ENCODE measurements at regions not wholly inside any gene's neighbourhood (a gene's known extent, or its start where the extent isn't known, plus 50 kb on each side); places are given as distances from the start of the nearest gene placed in this dataset.
"Not testable (repeated sequence)": the region's sequence is repeated elsewhere in the genome, so short reads cannot be mapped to it uniquely, and the experiment has no call there.

DNA sequence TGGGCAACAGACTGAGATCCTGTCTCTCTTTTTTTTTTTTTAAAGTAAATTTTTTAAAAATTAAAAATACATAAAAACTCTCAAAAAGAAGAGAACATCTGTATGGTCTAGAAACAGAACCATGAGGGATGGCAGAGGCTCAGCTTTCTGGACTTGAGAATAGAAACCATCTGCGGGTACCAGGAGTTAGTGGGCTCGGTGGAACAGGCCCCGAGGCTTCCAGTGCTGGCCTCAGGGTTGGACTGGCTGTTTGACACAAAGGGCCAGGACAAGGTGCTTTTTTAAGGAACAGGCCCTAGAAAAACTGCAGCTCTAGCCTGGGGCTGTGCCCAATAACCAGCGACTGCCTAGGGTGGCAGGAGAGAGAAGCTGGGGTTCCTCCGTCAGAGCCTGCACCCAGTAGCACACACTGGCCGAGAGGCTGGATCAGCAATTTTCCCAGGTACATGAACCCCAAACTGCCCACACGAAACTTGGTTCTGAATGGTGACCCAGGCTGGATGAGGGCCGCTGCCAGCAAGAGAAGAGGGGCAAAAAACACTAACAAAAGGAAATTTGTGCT lies 131.0 kb upstream of the OLIG3 start:
- DNase-seq = no peak

DNA sequence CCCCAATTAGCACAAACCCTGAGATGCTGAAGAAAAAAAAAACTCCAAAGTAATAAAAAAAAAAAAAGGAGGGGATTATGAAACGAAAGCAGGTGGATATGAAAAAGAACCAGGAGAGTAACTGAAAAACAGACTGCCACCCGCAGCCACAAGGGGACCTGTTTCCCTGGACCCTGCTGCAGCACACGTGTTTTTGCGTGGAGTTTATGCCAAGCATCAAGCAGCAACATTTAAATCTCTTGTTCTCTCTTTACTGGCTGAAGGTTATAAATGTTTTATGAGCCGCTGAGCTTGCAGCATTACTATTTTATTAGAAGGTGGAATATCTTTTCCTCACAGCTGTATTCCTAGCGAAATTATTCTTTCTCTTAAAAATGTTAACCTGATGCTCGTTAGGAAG lies 131.6 kb upstream of the OLIG3 start:
- DNase-seq = no peak

DNA sequence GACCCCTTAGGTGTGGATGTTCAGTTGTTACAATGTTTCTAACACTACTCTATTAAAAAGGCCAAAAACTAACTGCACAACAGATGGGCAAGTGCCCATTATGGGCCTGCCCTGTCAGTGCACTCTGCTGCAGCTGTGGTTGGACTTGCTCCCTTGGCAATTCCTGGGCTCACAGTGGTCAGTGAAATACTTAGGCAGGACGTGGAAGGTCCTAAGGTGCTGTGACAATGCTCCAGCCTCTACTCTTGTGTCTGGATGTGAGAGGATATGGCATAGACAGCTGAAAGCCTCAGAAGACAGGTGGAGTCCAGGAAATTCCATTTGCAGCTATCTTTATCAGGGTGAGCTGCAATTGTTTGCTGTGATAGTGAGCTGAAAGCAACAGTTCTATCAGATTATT lies 136.5 kb upstream of the OLIG3 start:
- no peak for DNase-seq

DNA sequence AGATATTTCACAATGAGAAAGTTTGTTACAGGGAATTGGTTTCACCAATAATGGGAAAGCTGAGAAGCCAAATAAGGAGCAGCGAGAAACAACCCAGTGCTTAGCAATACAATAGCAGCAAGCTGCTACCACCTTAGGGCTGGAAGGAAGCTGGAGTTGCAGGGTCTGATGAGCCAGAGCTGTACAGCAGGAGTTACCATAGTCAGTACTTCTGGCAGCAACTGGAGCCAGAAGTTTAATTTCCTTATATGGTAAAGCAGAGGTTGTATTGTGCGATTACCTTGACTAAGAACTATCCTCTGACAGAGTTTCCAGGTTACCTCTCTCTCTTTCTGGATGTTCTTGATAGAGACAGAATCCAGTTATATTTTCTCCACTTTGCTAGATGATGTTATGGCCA lies 137.1 kb upstream of the OLIG3 start:
- DNase-seq = no peak

DNA sequence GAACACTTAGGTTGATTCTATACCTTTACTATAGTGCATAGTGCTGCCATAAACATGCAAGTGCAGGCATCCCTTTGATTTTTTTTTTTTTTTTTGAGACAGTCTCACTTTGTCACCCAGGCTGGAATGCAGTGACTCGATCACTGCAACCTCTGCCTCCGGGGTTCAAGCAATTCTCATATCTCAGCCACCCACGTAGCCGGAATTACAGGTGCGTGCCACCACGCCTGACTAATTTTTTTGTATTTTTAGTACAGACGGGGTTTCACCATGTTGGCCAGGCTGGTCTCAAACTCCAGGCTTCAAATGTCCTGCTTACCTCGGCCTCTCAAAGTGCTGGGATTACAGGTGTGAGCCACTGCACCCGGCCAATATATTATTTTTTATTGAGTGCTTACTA lies 140.0 kb upstream of the OLIG3 start:
- DNase-seq = not testable (repeated sequence)

DNA sequence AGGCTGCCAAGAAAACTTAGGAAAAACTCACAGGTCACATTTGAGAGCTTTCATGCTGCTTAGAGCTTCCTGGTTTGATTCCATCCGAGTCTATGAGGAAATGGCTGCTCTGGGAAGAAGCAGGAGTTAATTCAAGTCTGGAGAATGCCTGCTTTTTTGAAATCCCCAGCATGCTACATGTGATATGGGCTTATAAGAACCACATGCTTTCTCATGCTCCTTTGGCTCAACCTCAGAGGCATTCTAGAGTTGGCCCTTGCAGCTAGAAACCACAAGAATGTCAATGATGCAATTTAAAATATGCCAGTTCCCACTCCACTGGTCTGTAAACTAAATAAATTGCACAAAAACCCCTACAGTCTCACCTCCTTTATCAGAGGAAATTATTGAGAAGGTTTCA lies 142.9 kb upstream of the OLIG3 start:
- DNase-seq = no peak

DNA sequence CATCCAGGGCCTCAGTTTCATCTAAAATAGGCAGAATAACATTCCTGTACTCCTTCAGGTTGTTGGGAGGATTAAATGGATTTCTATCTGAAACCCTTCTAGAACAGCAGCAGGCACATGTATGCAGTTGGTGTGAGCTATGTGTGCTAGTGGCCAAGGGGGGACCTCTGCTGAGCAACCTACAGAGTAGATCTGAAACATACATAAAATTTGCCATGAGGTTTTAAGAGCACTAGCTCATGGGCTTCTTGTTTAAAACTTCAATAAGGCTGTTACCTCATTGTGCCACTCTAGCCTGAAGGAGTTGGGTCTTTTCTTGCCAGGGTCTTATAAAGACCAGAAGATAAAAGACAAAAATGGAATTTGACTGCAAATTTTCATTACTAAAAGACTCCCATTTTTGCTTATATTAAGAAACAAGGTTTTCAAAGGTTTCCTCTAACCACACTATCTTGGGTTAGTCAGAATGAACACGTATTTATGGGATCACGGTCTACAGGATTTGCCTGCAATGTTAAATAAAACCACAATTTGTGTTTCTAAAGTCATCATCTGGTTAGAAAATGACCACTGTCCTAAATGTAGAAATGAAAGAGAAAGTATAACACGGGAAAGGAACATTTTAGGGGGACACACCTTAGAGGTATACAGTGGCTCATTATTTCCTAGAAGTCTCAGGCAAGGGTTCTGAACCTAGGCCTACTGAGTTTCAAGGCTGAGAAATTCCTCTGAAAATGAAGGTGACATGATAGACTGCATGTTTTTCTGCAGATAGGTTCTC lies 144.9 kb upstream of the OLIG3 start:
- no peak for DNase-seq

DNA sequence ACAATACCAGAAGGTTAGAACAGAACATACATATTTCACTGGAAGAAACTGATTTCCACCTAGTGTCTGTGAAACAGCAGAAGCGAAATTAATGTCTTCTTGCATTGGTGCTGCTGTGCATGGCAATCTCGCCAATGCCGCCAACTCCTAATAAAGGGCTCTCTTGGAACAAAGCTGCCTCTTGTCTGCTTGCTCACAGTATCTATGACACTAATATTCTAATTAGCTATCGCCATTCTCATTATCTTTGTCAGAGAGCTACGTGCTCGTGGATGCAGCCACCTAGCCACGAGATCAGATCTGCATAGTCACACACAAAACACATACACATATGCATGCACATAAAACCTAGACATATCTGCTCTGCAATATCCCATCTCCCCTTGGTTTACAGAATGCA lies 145.9 kb upstream of the OLIG3 start:
- peak; percentile 16 for DNase-seq

DNA sequence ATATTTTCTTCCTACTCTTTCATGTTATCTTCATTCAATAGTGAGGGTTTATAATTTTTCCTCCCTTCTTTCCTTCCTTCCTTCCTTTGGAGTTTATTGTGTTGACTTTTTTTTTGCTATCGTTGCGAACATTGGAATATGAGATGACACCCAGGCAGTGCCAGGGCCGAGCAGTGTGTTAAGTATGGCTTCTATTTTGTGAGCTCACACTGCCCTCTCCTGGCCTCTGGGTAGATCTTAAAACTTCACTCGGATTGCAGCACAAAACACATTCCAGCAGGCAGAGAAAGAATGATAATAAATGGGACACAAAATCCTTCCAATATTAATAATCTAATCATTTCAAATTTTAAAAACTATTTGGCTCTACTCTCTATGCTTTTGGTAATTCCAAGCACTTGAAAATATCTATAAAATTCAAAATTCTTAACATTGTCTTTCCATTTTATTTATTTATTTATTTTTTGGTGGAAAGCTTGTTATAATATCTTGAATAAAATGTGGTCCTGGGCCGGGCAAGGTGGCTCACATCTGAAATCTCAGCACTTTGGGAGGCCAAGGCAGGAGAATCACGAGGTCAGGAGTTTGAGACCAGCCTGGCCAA lies 147.4 kb upstream of the OLIG3 start:
- DNase-seq = peak; percentile 80

DNA sequence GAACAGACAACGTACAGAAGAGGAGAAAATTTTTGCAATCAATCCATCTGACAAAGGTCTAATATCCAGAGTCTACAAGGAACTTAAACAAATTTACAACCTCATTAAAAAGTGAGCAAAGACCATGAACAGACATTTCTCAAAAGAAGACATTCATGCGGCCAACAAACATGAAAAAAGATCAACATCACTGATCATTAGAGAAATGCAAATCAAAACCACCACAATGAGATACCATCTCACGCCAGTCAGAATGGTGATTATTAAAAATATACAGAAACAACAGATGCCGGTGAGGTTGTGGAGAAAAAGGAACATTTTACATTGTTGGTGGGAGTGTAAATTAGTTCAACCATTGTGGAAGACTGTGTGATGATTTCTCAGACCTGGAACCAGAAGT lies 149.0 kb upstream of the OLIG3 start:
- DNase-seq = not testable (repeated sequence)

DNA sequence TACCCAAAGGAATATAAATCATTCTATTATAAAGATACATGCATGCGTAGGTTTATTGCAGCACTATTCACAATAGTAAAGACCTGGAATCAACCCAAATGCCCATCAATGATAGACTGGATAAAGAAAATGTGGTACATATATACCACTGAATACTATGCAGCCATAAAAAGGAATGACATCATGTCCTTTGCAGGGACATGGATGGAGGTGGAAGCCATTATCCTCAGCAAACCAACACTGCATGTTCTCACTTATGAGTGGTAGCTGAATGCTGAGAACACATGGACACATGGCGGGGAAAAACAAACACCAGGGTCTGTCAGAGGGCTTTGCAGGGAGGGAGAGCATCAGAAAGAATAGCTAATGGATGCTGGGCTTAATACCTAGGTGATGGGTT lies 149.4 kb upstream of the OLIG3 start:
- not testable (repeated sequence) for DNase-seq

DNA sequence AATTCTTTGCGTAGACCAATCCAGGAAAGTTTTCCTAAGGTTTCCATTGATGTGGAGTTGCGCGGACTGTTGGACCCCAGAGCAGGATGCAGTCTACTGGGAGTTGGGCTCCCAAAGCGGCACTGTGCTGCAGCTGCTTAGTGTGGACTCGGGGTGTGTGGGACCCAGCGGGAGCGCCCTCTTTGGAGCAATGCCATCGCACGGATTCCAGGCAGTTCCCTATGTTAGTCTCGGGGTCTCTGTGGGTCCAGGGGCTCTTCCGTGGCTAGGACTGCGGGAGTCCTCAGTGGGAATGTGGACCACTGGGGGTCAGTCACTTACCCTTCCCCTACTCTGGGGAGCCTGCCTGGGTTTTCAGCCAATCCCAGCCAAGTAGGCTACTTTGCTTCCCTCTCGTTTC lies 151.7 kb upstream of the OLIG3 start:
- no peak for DNase-seq

DNA sequence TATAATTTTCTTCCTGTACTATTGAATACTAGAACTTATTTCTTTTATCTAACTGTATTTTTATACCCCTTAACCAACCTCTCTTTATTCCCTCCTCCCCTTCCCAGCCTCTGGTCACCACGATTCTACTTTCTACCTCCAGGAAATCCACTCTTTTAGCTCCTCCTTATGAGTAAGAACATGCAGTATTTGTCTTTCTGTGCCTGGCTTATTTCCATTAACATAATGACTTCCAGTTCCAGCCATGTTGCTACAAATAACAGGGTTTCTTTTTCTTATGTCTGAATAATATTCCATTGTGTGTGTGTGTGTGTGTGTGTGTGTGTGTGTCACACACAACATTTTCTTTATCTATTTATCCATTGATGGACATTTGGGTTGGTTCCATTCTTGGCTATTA lies 152.3 kb upstream of the OLIG3 start:
- DNase-seq = no peak

DNA sequence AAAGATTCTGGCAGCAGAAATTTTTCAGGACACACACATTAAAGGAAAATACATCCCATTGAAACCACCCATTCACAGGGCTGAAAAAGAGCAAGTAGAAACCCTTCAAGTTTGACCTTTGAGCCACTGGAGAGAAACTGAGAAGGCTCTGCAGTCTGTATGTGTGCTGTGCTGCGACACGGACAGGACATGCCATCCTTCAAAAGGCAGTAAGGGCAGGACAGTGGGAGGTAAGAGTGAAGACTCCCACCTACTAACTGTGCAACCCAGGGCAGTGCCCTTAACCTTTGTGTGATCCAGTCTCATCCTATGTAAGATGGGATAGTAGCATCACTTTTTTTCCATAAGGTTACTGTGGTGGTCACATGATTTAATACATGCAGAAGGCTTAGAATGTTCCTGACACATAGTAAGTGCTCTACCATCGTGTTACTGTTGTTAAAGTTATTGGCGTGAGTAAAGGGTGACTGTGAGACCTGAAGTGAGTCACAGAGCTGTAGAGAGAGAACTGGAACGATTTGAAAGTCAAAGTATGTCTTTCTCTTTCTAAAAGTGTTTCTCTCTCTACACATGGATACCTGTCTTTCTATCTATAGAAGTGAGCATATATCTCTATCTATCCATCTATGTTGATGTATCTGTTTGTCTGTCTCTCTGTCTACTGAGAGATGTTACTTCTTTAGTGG lies 153.7 kb upstream of the OLIG3 start:
- no peak for DNase-seq

DNA sequence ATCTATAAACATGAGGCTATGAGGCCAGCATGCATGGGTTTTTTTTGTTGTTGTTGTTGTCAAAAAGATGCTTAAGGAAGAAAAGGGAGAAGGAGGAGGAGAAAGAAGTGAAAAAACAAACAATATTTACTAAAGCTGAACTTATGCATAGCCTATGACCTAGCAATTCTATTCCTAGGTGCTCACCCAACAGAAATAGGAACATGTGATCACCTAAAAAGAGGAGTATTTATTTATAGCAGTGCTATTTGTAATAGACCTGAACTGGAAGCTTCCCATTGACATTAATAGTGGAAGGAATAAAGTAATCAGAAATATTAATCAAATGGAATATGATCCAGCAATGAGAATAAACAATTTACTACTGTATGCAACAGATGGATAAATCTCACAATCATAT lies 156.5 kb upstream of the OLIG3 start:
- DNase-seq = no peak

DNA sequence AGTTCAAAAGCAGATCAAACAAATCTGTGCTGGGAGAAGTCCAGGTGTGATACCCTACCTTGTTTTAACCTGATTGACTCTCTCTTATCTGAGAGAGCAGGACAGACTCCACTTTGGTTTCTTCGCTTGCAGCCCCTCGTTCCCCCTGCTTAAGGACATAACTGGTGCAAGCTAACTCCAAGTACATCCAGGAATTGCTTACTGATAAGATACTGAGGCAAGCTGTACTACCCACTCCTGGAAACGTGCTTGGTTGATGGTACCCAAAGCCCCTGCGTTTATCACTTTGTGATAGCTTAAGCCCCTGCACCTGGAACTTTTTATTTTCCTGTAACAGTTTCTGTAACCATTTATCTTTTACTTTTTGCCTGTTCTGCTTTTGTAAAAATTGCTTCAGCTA lies 157.0 kb upstream of the OLIG3 start:
- no peak for DNase-seq

DNA sequence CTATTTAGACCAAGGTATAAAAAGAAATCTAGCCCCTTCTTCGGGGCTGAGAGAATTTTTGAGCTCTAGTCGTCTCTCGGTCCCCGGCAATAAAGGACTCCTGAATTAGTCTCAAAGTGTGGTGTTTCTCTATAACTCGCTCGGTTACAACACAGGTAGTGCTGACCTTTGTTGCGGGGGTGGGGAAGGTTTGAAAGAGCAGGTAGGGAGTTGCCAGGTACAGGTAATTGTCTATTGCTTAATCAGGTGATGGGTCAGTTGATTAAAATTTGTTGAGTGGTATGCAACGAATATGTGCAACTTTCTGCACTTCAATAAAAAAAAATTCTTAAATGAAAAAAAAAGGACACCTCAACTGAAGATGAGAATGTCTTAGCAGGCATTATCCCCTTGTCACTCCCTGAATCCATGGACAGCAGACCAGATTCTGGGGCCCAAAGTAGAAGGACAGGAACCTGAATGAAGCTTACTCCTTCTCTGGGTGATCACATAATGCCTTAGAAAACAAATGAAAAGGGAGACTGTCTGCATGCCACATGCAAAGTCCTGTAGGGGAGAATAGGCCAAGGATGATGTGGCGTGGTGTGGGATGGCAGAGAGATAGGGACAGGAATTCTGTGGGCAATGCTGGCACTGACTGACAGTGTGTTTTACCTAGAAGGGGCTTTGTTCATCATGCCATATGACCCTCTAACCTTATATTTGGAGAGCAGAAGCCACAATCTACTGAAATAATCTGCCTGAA lies 157.6 kb upstream of the OLIG3 start:
- no peak for DNase-seq

DNA sequence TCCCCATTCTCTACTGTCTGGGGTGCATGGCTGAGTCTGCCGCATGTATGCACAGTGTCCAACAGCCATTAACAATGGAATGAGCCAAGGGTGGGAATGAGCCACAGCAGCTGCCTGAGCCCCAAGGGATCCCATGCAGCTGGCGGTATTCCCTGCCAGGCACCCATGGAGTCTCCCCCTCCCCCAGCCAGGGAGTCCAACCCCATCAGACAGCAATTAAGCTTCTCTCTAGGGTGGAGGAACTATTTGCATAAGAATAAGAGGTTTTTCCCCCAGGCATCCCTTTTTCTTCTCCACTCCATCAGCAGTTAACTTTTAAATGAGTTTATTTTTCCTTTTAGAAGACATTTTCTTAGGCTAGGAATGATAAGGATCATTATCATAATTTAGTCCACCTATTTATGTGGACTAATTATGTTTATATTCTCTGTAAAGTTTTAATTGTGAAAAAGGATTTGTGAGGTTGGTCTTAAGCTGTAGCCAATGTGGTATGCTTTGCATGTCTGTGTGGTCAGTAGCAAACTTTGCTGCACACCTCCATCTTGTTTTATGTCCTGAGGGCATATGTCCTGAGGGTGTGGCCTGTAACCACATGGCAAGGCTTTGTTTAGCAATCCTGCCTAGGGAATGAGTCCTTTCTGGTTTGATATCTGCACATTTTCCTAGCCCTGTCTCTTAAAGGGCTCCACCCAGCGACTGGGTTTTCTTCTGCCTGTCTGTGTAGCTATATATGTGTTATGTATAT lies 158.9 kb upstream of the OLIG3 start:
- DNase-seq = no peak

DNA sequence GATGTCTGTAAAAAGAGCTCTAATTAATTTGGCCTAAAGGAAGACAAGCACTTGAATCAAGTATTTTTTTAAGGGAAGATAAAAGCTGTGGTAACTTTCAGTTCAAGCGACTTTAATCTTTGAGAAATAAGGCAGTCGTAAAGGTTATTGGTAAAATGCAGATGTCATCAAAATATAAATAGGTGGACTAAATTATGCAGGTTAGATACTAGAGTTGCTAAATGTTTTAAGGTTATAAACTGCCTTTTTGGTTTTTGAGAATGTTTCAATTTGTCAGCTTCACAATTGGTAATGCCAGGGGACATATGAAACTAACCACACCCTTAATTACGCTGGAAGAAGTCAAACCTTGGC lies 159.5 kb upstream of the OLIG3 start:
- DNase-seq = no peak

DNA sequence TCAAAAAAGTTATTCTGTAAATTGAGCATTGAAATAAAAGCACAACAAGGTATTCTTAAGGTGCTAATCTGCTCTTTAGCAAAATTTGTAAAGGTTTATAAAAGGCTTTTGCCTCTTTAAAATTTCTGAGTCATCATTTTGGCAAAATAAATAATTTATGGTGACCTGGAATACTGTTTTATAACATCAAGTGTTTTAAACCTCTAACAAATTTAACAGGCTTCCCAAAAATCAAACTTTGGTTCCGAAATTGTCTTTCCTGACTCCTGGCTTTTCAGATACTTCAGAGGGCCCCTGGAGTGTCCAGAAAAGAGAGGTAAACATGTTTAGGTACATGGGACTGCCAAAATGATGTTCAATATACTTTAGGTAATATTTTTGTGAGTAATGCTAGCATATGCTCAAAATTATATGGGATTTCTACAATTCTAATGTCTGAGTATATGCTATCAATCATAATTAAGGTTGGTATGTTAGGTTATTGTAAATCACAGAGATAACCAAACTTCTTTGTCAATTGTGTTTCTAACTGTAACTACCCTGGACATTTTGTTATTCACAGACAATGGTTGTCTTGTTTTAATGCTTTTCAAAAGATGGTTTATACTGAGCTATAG lies 160.3 kb upstream of the OLIG3 start:
- no peak for DNase-seq

DNA sequence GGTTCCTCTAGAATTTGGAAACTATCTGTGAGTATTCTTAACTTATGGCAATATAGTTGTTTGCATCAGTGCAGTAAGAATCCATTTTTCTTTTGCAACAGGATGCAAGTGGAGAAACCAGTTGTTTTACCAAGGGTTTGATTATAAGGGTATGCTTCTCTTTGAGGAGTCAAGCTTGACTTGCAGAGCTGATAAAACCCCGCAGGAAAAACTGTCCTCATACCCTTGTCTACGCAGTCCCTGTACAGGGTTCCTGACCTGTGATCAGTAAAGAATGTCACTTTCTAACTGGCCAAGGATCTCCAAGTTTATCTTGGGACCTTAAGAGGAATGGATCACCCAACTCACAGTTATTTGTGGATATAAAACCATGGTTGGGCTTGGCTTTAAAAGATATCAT lies 161.1 kb upstream of the OLIG3 start:
- DNase-seq = no peak

DNA sequence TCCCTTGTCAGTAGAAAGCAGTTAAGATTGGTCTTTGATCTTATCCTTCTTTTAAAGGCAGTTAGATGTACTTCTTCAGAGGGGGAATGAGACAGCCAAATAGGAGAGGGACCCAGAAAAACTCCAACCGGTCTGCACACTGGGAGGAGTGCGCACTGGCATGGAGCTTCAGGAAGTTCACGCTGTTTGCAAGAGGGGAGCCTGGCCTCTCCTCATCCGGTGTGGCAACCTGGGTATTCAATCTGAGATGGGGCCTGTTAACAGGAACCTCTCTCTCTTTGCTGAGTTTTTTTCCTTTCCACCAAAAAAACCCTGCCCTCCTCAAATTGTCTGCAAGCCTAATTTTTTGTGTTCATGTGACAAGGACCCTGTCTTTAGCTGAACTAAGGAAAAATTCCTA lies 162.5 kb upstream of the OLIG3 start:
- DNase-seq = no peak
